ENCODE measurements at regions not wholly inside any gene's neighbourhood (a gene's known extent, or its start where the extent isn't known, plus 50 kb on each side); places are given as distances from the start of the nearest gene placed in this dataset.
"Not testable (repeated sequence)": the region's sequence is repeated elsewhere in the genome, so short reads cannot be mapped to it uniquely, and the experiment has no call there.

GRCh38 chr4:66949419-66949818 is 595.9 kb downstream of the CENPC start:
- no peak overlapping the region for H3K4me3 ChIP-seq (ENCODE audit: insufficient read depth, low read length, poor library complexity, severe bottlenecking)
- H3K9ac ChIP-seq (ENCODE audit: low read length) = no peak overlapping the region
- no peak overlapping the region for H3K4me2 ChIP-seq (ENCODE audit: low read depth, low read length, poor library complexity, severe bottlenecking)
- TF ChIP-seq CTCF (IDR thresholded peaks at IDR 0.05; ENCODE audit: insufficient read depth, low read length, poor library complexity, severe bottlenecking) (no peak), EZH2phosphoT487 (conservative IDR thresholded peaks at IDR 0.05; ENCODE audit: low read length) (no peak)
- no peaks in the 10 kb centered on the region for H3K27me3 ChIP-seq (ENCODE audit: low read length)
- no peaks in the 10 kb centered on the region for H3K36me3 ChIP-seq (ENCODE audit: low read length)
- no peak overlapping the region for H3K27ac ChIP-seq (ENCODE audit: low read depth, low read length)
- H2AFZ ChIP-seq (ENCODE audit: low read depth, low read length, severe bottlenecking) = no peak overlapping the region
- H3K9me2 ChIP-seq (replicated peaks; ENCODE audit: insufficient read depth, low read length) = no peaks in the 10 kb centered on the region
- H4K20me1 ChIP-seq (ENCODE audit: low read depth, low read length) = no peaks in the 10 kb centered on the region
- H3K79me2 ChIP-seq (ENCODE audit: insufficient read depth, low read length) = no peaks in the 10 kb centered on the region
- H3K9me3 ChIP-seq (ENCODE audit: insufficient read depth, low read length) = no peaks in the 10 kb centered on the region
- H3F3A ChIP-seq (ENCODE audit: insufficient read depth) = no peaks in the 10 kb centered on the region

GRCh38 chr4:66946761-66947160 is 598.5 kb downstream of the CENPC start:
- no peaks in the 10 kb centered on the region for H3K9me3 ChIP-seq (ENCODE audit: insufficient read depth, low read length)
- H3K4me2 ChIP-seq (ENCODE audit: low read depth, low read length, poor library complexity, severe bottlenecking) = no peak overlapping the region

GRCh38 chr4:66943112-66943511 is 602.2 kb downstream of the CENPC start:
- H3K4me2 ChIP-seq (ENCODE audit: low read depth, low read length, poor library complexity, severe bottlenecking) = no peak overlapping the region
- no peak overlapping the region for H3K27ac ChIP-seq (ENCODE audit: low read depth, low read length)

More at GRCh38 chr4:66946761-66947160, 598.5 kb downstream of the CENPC start:
- no peak overlapping the region for H3K9ac ChIP-seq (ENCODE audit: low read length)
- no peaks in the 10 kb centered on the region for H3F3A ChIP-seq (ENCODE audit: insufficient read depth)
- H3K4me3 ChIP-seq (ENCODE audit: insufficient read depth, low read length, poor library complexity, severe bottlenecking) = no peak overlapping the region
- H3K27ac ChIP-seq (ENCODE audit: low read depth, low read length) = no peak overlapping the region
- no peak for TF ChIP-seq CTCF (IDR thresholded peaks at IDR 0.05; ENCODE audit: insufficient read depth, low read length, poor library complexity, severe bottlenecking)
- no peak for TF ChIP-seq EZH2phosphoT487 (conservative IDR thresholded peaks at IDR 0.05; ENCODE audit: low read length)
- no peaks in the 10 kb centered on the region for H4K20me1 ChIP-seq (ENCODE audit: low read depth, low read length)
- no peaks in the 10 kb centered on the region for H3K27me3 ChIP-seq (ENCODE audit: low read length)
- no peaks in the 10 kb centered on the region for H3K79me2 ChIP-seq (ENCODE audit: insufficient read depth, low read length)
- no peaks in the 10 kb centered on the region for H3K9me2 ChIP-seq (replicated peaks; ENCODE audit: insufficient read depth, low read length)
- H3K36me3 ChIP-seq (ENCODE audit: low read length) = no peaks in the 10 kb centered on the region
- H2AFZ ChIP-seq (ENCODE audit: low read depth, low read length, severe bottlenecking) = no peak overlapping the region

GRCh38 chr4:66931981-66932380 is 613.3 kb downstream of the CENPC start:
- H3K4me3 ChIP-seq (ENCODE audit: insufficient read depth, low read length, poor library complexity, severe bottlenecking); H3K79me2 ChIP-seq (ENCODE audit: insufficient read depth, low read length); H3K9me2 ChIP-seq (replicated peaks; ENCODE audit: insufficient read depth, low read length); H4K20me1 ChIP-seq (ENCODE audit: low read depth, low read length); H3F3A ChIP-seq (ENCODE audit: insufficient read depth); H3K27ac ChIP-seq (ENCODE audit: low read depth, low read length); H3K4me2 ChIP-seq (ENCODE audit: low read depth, low read length, poor library complexity, severe bottlenecking); H3K36me3 ChIP-seq (ENCODE audit: low read length); H3K9ac ChIP-seq (ENCODE audit: low read length); H3K27me3 ChIP-seq (ENCODE audit: low read length); H3K9me3 ChIP-seq (ENCODE audit: insufficient read depth, low read length); H2AFZ ChIP-seq (ENCODE audit: low read depth, low read length, severe bottlenecking): not testable (repeated sequence)

More at GRCh38 chr4:66943112-66943511, 602.2 kb downstream of the CENPC start:
- no peak overlapping the region for H3K4me3 ChIP-seq (ENCODE audit: insufficient read depth, low read length, poor library complexity, severe bottlenecking)
- no peaks in the 10 kb centered on the region for H3F3A ChIP-seq (ENCODE audit: insufficient read depth)
- H4K20me1 ChIP-seq (ENCODE audit: low read depth, low read length) = no peaks in the 10 kb centered on the region
- H3K9me2 ChIP-seq (replicated peaks; ENCODE audit: insufficient read depth, low read length) = no peaks in the 10 kb centered on the region
- H3K36me3 ChIP-seq (ENCODE audit: low read length) = no peaks in the 10 kb centered on the region
- H3K9ac ChIP-seq (ENCODE audit: low read length) = no peak overlapping the region
- no peaks in the 10 kb centered on the region for H3K27me3 ChIP-seq (ENCODE audit: low read length)
- TF ChIP-seq CTCF (IDR thresholded peaks at IDR 0.05; ENCODE audit: insufficient read depth, low read length, poor library complexity, severe bottlenecking) (no peak), EZH2phosphoT487 (conservative IDR thresholded peaks at IDR 0.05; ENCODE audit: low read length) (no peak)
- H3K79me2 ChIP-seq (ENCODE audit: insufficient read depth, low read length) = no peaks in the 10 kb centered on the region
- H3K9me3 ChIP-seq (ENCODE audit: insufficient read depth, low read length) = no peaks in the 10 kb centered on the region
- no peak overlapping the region for H2AFZ ChIP-seq (ENCODE audit: low read depth, low read length, severe bottlenecking)

Measured in SU-DHL-6 (cell line).